Activated naive CD8-positive, alpha-beta T cell treated with anti-CD3 and anti-CD28 coated beads, Interleukin-2, amount 50 U/mL, for 24 hours (primary cell): ENCODE measurements at regions not wholly inside any gene's neighbourhood (a gene's known extent, or its start where the extent isn't known, plus 50 kb on each side); places are given as distances from the start of the nearest gene placed in this dataset.

Experiments used
- ATAC-seq: fragments of 150-1000 bp; cut with Tn5 transposase; one replicate; pipeline ENCODE4 v1.10.0; 2021
- DNase-seq: peaks from one replicate; pipeline ENCODE4 v3.0.0; 2021
- H3K27ac Mint-ChIP-seq: one replicate; pipeline ENCODE4 v1.8.0; 2021; ENCODE audit warnings: mild to moderate bottlenecking, mixed read lengths
- H3K27me3 Mint-ChIP-seq: one replicate; pipeline ENCODE4 v1.8.0; 2021; ENCODE audit warnings: mixed read lengths
- H3K36me3 Mint-ChIP-seq: one replicate; pipeline ENCODE4 v1.8.0; 2021; ENCODE audit warnings: low read depth, mixed read lengths
- H3K4me1 Mint-ChIP-seq: one replicate; pipeline ENCODE4 v1.8.0; 2021; ENCODE audit warnings: mixed read lengths
- H3K4me3 Mint-ChIP-seq: one replicate; pipeline ENCODE4 v1.8.0; 2021; ENCODE audit warnings: mild to moderate bottlenecking, moderate library complexity, mixed read lengths
- H3K9me3 Mint-ChIP-seq: one replicate; pipeline ENCODE4 v1.8.0; 2021; ENCODE audit warnings: mixed read lengths

GRCh38 chrX:9252182-9252581 is 212.7 kb upstream of the TBL1X start:
- Mint-ChIP-seq H3K27ac (no peak overlapping the region), H3K4me3 (no peak overlapping the region), H3K9me3 (no peaks in the 10 kb centered on the region), H3K27me3 (no peaks in the 10 kb centered on the region), H3K4me1 (peaks cover 8% of the 10 kb centered on the region), H3K36me3 (no peaks in the 10 kb centered on the region)
- DNase-seq (no peak), ATAC-seq (no peak)

GRCh38 chrX:9253211-9253610 is 211.6 kb upstream of the TBL1X start:
- no peaks in the 10 kb centered on the region for H3K36me3 Mint-ChIP-seq
- H3K9me3 Mint-ChIP-seq: no peaks in the 10 kb centered on the region
- DNase-seq (no peak), ATAC-seq (no peak)
- no peak overlapping the region for H3K4me3 Mint-ChIP-seq
- no peaks in the 10 kb centered on the region for H3K27me3 Mint-ChIP-seq
- no peak overlapping the region for H3K27ac Mint-ChIP-seq
- H3K4me1 Mint-ChIP-seq: peaks cover 15% of the 10 kb centered on the region

- Mint-ChIP-seq H3K4me1 (peaks cover 49% of the 10 kb centered on the region), H3K27me3 (no peaks in the 10 kb centered on the region), H3K9me3 (peaks cover 11% of the 10 kb centered on the region), H3K4me3 (no peak overlapping the region), H3K36me3 (peaks cover 12% of the 10 kb centered on the region), H3K27ac (peak overlapping the region; percentile 78)
- peak; percentile 5 for DNase-seq
- peak; percentile 63 for ATAC-seq
Observed at GRCh38 chrX:9257718-9258420, 207.0 kb upstream of the TBL1X start.

GRCh38 chrX:9258421-9259104 is 206.3 kb upstream of the TBL1X start:
- peak; percentile 53 for ATAC-seq
- Mint-ChIP-seq H3K36me3 (peaks cover 12% of the 10 kb centered on the region), H3K4me3 (no peak overlapping the region), H3K27me3 (no peaks in the 10 kb centered on the region), H3K9me3 (peaks cover 11% of the 10 kb centered on the region), H3K27ac (peak overlapping the region; percentile 78), H3K4me1 (peaks cover 46% of the 10 kb centered on the region)
- DNase-seq: no peak

GRCh38 chrX:9260603-9261002 is 204.3 kb upstream of the TBL1X start:
- H3K27me3 Mint-ChIP-seq: no peaks in the 10 kb centered on the region
- peaks cover 46% of the 10 kb centered on the region for H3K4me1 Mint-ChIP-seq
- peaks cover 12% of the 10 kb centered on the region for H3K36me3 Mint-ChIP-seq
- H3K4me3 Mint-ChIP-seq: peak overlapping the region; percentile 14
- H3K27ac Mint-ChIP-seq: peak overlapping the region; percentile 78
- no peak for DNase-seq
- peak; percentile 65 for ATAC-seq
- peaks cover 11% of the 10 kb centered on the region for H3K9me3 Mint-ChIP-seq

GRCh38 chrX:9267415-9267814 is 197.4 kb upstream of the TBL1X start:
- DNase-seq (no peak), ATAC-seq (no peak)
- no peaks in the 10 kb centered on the region for H3K36me3 Mint-ChIP-seq
- no peaks in the 10 kb centered on the region for H3K9me3 Mint-ChIP-seq
- H3K27me3 Mint-ChIP-seq: no peaks in the 10 kb centered on the region
- H3K4me3 Mint-ChIP-seq: no peak overlapping the region
- H3K27ac Mint-ChIP-seq: no peak overlapping the region
- peaks cover 3% of the 10 kb centered on the region for H3K4me1 Mint-ChIP-seq

GRCh38 chrX:9269134-9269533 is 195.7 kb upstream of the TBL1X start:
- Mint-ChIP-seq H3K9me3 (peaks cover 4% of the 10 kb centered on the region), H3K4me3 (no peak overlapping the region), H3K4me1 (no peaks in the 10 kb centered on the region), H3K36me3 (no peaks in the 10 kb centered on the region), H3K27me3 (no peaks in the 10 kb centered on the region), H3K27ac (no peak overlapping the region)
- no peak for DNase-seq
- no peak for ATAC-seq

- DNase-seq: no peak
- no peaks in the 10 kb centered on the region for H3K27me3 Mint-ChIP-seq
Observed at GRCh38 chrX:9271789-9272525, 192.9 kb upstream of the TBL1X start.

GRCh38 chrX:9273744-9274143 is 191.1 kb upstream of the TBL1X start:
- Mint-ChIP-seq H3K9me3 (peaks cover 4% of the 10 kb centered on the region), H3K4me1 (peaks cover 1% of the 10 kb centered on the region), H3K36me3 (no peaks in the 10 kb centered on the region), H3K4me3 (no peak overlapping the region), H3K27ac (no peak overlapping the region), H3K27me3 (no peaks in the 10 kb centered on the region)
- no peak for ATAC-seq
- DNase-seq: no peak

More at GRCh38 chrX:9271789-9272525, 192.9 kb upstream of the TBL1X start:
- no peak for ATAC-seq
- Mint-ChIP-seq H3K9me3 (peaks cover 4% of the 10 kb centered on the region), H3K4me3 (no peak overlapping the region), H3K4me1 (no peaks in the 10 kb centered on the region), H3K27ac (no peak overlapping the region), H3K36me3 (no peaks in the 10 kb centered on the region)

GRCh38 chrX:9278475-9279233 is 186.2 kb upstream of the TBL1X start:
- Mint-ChIP-seq H3K9me3 (no peaks in the 10 kb centered on the region), H3K27ac (no peak overlapping the region), H3K27me3 (no peaks in the 10 kb centered on the region), H3K4me1 (peaks cover 25% of the 10 kb centered on the region), H3K4me3 (no peak overlapping the region), H3K36me3 (no peaks in the 10 kb centered on the region)
- DNase-seq (no peak), ATAC-seq (no peak)

GRCh38 chrX:9279234-9279544 is 185.7 kb upstream of the TBL1X start:
- Mint-ChIP-seq H3K4me1 (peaks cover 25% of the 10 kb centered on the region), H3K27me3 (no peaks in the 10 kb centered on the region), H3K27ac (no peak overlapping the region), H3K9me3 (no peaks in the 10 kb centered on the region), H3K36me3 (no peaks in the 10 kb centered on the region), H3K4me3 (no peak overlapping the region)
- DNase-seq (no peak), ATAC-seq (no peak)

- no peak for DNase-seq
- Mint-ChIP-seq H3K27ac (no peak overlapping the region), H3K36me3 (no peaks in the 10 kb centered on the region), H3K4me1 (peaks cover 38% of the 10 kb centered on the region), H3K4me3 (no peak overlapping the region), H3K9me3 (no peaks in the 10 kb centered on the region), H3K27me3 (no peaks in the 10 kb centered on the region)
- no peak for ATAC-seq
Observed at GRCh38 chrX:9280831-9281230, 184.0 kb upstream of the TBL1X start.

- no peak for ATAC-seq
- DNase-seq: no peak
- H3K36me3 Mint-ChIP-seq: no peaks in the 10 kb centered on the region
- no peaks in the 10 kb centered on the region for H3K9me3 Mint-ChIP-seq
- no peak overlapping the region for H3K27ac Mint-ChIP-seq
- no peak overlapping the region for H3K4me3 Mint-ChIP-seq
- H3K4me1 Mint-ChIP-seq: peaks cover 46% of the 10 kb centered on the region
- H3K27me3 Mint-ChIP-seq: no peaks in the 10 kb centered on the region
Observed at GRCh38 chrX:9282325-9282724, 182.5 kb upstream of the TBL1X start.

- H3K27me3 Mint-ChIP-seq: no peaks in the 10 kb centered on the region
- H3K36me3 Mint-ChIP-seq: no peaks in the 10 kb centered on the region
- peak overlapping the region; percentile 94 for H3K27ac Mint-ChIP-seq
- DNase-seq (peak; percentile 55), ATAC-seq (peak; percentile 97)
- no peaks in the 10 kb centered on the region for H3K9me3 Mint-ChIP-seq
- peaks cover 39% of the 10 kb centered on the region for H3K4me1 Mint-ChIP-seq
- H3K4me3 Mint-ChIP-seq: peak overlapping the region; percentile 74
Observed at GRCh38 chrX:9285342-9285771, 179.5 kb upstream of the TBL1X start.
